ENCODE measurements at regions not wholly inside any gene's neighbourhood (a gene's known extent, or its start where the extent isn't known, plus 50 kb on each side); places are given as distances from the start of the nearest gene placed in this dataset.

- no peak for TF ChIP-seq POLR2A (conservative IDR thresholded peaks at IDR 0.05)
- TF ChIP-seq SAP30 (IDR thresholded peaks at IDR 0.05; ENCODE audit: borderline replicate concordance, insufficient read depth, low read depth, low read length, poor library complexity, severe bottlenecking) = no peak
- TF ChIP-seq YY1 (IDR thresholded peaks at IDR 0.05; ENCODE audit: borderline replicate concordance in 1 of 3, control insufficient read depth in 1 of 3, extremely low read depth in 1 of 3, insufficient read depth in 3 of 3, insufficient read length in 1 of 3, insufficient replicate concordance in 2 of 3, low read depth in 1 of 3, low read length in 2 of 3) = no peak
- TF ChIP-seq POLR2AphosphoS5 (IDR thresholded peaks at IDR 0.05; ENCODE audit: control insufficient read depth, insufficient read depth, low read depth, low read length) = no peak
- no peak for TF ChIP-seq ZBTB33 (CRISPR knock-in tag; IDR thresholded peaks at IDR 0.05)
- no peak for TF ChIP-seq PHF20 (IDR thresholded peaks at IDR 0.05; ENCODE audit: partially characterized antibody)
Measured at GRCh38 chr13:109938255-109938936, 152.0 kb upstream of the IRS2 start.
